ENCODE measurements at regions not wholly inside any gene's neighbourhood (a gene's known extent, or its start where the extent isn't known, plus 50 kb on each side); places are given as distances from the start of the nearest gene placed in this dataset.
A peak's percentile ranks its signal among the peaks of the same experiment; 100 is the strongest.

DNA sequence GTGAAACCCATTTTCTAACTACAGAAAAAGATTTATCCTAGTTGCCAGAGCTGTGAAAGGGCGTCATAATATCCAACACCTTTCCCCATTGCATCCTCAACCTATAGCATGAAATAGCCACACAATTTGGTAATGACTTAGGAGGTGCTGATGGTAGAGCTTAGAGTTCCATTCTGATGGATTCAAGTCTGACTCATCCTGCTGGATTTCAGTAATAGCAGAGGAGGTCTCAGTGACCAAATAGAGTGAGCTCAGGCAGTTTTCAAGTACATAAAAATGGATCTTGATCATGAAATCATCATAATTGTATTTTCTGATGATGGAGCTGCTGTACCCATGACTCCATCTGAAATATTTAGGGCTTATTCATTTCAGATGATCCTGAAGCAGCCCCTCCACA, 270.7 kb upstream of the KLHL29 start:
- DNase-seq, result no peak

- no peak for DNase-seq
These were observed 266.7 kb upstream of the KLHL29 start for GRCh38 chr2:23118313-23118712.

DNA sequence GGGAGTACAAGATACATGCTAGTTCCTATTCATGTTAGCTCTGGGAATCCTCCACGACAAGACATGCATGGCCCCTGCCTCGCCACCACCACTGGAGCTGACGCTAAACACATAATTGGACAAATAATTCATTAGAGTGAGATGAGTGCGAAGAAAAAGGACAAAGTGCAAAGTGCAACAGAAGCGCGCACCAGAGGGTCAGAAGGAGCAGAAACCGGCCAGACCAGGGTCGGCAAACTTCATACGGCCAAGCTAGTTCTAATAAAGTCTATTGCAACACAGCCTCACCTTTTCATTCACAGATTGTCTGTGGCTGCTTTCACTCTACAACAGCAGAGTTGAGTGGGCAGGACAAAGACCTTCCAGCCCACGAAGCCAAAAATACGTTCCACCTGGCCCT, 266.1 kb upstream of the KLHL29 start:
- no peak for DNase-seq

DNA sequence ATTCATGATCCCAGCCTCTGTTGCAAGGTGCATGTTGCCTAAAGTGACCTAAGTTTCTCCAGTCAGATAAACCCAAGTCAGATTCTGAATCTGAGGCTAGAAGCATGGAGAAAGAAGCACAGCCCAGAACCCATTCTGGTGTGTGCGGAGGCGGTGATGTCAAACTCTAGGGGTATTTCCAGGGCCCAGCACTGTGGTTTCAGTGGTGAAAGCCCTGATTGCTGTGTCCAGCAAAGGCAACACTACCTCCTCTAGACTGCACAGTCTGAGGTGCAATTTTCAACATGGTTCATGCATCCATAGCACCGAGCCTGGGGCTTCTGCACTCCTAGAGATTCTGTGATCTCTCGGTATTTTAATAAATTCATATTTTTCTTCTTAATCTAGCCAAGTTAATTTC, 264.8 kb upstream of the KLHL29 start:
- no peak for DNase-seq

DNA sequence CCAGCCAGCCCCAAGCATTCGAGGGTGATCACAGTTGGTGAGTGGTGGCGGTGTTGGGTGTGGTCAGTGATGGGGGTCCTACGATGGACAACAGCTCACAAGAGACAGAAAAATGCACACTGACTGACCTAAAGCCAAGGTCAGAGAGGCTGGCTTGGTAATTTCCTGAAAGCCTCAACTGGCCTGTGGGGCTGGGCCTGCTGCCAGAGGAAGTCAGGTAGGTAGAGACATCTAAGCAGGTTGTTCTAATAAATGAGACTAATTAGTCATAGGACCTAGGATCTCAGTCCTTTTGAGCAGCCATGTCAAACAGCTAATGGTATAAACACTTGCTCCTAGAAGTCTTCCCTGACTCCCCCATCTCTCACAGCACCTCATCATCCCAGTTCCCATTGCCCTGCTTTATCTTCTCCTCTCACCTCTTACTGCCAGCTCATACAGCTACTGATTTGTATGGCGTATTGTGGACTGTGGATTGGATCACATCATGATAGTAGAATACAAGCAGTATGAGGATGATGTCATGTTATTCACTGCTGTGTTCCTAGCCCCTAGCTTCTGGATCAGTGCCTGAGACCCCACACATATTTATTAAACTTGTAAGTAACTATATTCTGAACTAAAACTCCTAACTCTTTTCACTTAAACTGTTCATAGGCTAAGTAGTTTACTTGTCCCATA, 262.9 kb upstream of the KLHL29 start:
- no peak for DNase-seq

DNA sequence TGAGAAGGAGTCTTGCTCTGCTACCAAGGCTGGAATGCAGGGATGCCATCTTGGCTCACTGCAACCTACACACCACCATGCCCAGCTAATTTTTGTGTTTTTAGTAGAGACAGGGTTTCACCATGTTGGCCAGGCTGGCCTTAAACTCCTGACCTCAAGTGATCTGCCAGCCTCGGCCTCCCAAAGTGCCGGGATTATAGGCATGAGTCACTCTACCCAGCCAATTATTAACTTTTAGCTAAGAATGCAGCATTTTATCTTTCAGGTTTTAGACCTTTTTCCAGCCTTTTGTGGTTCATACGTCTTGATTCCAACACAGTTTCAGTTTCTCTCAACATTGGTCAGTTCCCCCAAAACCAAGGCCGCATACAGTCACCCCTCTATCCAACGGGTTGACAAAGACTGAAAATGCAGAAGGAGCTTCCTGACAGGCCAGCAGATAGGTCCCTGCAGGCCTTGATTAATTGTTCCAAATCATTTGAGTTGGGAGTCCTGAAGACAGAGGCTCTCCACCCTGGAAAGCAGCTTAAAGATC, 262.2 kb upstream of the KLHL29 start:
- DNase-seq, result no peak

- no peak for DNase-seq
These were observed 261.3 kb upstream of the KLHL29 start for GRCh38 chr2:23123686-23124085.

- DNase-seq, result peak; percentile 48
These were observed 260.7 kb upstream of the KLHL29 start for GRCh38 chr2:23124214-23124750.

DNA sequence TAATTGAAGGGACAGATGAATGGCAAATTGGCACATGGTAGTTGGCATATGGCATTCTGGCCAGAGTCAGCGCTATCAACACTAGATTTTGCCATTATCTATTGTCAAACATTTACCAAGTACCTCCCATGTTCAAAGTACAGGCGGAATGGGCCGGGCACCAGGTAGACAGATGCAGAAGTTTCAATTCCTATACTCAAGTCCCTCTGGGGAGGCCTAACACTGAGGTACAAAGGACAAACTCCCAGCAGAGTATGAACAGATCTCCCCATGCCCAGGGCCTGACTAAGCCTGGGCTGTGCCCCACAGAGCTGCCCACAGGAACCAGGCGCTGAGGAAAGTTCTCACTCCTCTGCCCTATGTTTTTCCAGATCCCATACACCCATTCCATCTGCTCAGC, 257.5 kb upstream of the KLHL29 start:
- no peak for DNase-seq

DNA sequence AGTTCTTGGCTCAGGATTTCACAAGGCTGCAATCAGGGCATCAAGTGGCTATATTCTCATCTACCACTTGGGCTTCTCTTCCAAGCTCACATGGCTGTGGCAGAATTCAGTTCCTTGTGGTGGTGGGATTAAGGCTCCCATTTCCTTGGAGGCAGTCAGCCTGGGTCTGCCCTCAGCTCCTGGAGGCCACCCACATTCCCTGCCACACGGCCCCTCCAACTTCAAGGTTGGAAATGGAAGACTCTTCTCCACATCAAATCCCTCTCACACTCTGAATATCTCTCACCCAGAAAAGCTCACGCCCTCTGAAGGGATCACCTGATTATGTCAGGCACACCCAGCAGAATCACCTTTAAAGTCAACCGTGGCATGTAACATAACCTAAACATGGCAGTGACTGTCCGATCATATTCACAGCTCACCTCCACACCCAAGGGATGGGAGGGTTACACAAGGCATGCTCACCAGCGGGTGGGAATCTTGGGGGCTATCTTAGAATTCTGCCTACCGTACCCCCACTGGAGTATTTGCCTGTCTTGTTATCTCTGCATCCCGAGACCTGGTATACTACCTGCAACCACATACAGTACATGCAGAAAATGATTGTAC, 256.2 kb upstream of the KLHL29 start:
- no peak for DNase-seq

- DNase-seq, result no peak
These were observed 253.9 kb upstream of the KLHL29 start for GRCh38 chr2:23131066-23131575.

GRCh38 chr2:23132000-23132399, 253.0 kb upstream of the KLHL29 start:
- no peak for DNase-seq

- no peak for DNase-seq
These were observed 252.0 kb upstream of the KLHL29 start for GRCh38 chr2:23132823-23133595.

- no peak for DNase-seq
These were observed 250.3 kb upstream of the KLHL29 start for GRCh38 chr2:23134726-23135125.

DNA sequence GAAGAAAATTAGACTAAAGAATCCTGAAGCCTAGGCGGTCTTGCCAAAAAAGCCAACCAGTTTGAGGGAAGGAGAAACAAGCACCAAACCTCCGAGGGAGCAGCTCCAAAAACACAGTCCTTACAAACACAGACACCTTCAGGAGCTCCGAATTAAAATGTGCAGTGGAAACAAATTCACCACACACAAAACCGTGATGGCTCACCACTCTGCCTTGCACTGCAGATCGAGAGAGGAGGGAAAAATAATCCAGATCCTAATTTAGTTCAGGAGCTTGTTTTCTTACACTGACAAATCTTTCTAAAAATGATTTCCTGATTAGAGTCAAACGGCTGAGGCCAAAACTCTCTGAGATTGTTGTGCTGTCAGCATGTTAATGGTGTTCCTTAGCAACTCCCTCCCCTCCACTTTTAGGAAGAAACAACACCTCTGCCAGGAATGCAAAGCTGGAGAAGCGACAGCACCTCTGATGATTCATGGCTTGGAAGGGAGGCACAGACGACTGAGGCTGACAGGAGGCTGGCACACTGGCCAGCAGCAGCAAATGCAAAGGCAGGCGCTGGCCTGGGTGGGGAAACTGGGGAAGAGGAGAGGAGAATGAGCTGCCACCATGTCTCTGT, 249.4 kb upstream of the KLHL29 start:
- DNase-seq, result peak; percentile 61

- no peak for DNase-seq
These were observed 247.8 kb upstream of the KLHL29 start for GRCh38 chr2:23137166-23137565.

DNA sequence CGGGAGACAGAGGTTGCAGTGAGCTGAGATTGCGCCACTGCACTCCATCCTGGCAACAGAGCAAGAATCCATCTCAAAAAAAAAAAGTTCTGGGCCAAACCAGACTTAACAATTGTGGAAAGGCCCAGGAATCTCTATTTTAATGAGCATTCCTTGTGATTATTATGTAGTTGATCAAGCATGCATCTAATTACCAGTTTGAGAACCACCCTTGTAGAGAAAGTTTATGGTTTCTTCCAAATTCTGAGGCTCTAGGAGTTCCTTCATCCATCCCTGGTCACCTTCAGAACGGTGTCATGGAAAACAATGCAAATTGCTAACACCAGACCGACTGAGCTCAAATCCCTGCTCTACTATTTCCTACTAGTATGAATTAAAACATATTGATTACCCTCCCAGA, 246.3 kb upstream of the KLHL29 start:
- no peak for DNase-seq

GRCh38 chr2:23145460-23145859, 239.5 kb upstream of the KLHL29 start:
- DNase-seq, result no peak

GRCh38 chr2:23146011-23146410, 239.0 kb upstream of the KLHL29 start:
- DNase-seq, result no peak

DNA sequence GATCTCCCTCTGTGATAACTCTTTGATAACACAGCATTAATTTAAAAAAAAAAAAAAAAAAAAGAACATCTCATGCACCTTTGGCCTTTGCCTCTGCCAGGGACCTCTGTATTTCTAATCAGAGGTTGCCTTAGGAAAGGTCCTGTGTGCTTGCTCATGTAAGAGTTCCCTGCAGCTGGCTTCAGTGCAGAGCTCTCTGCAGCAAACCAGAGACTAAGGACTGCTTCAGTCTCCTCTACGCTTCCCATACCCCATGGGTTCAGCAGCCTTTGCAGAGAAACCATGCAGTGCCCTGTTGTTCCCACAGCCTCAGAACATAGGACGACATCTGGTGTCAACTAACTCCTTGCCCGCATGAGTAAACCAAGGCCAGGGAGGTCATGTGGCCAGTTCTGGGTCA, 236.6 kb upstream of the KLHL29 start:
- DNase-seq, result no peak

DNA sequence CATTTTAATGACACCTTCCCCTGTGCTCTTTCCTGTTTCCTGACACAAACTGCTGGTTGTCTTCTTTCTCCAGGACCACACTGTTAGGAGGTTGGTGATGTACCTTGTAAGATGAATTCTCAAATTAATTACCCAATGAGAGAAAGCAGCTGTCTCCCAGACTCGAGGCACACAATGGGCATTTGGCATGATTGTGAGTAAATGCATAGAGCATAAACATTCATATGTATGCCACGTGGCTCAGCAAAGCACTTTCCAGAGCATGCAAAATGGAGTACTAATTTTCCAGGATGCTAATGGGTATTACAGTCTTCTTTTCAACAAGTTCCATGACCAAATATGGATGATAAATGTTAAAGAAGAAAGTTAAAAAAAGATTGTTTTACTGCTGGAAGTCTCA, 235.2 kb upstream of the KLHL29 start:
- DNase-seq, result no peak

GRCh38 chr2:23153484-23153883, 231.5 kb upstream of the KLHL29 start:
- no peak for DNase-seq

Measured in tongue (tissue), 1 donor.